ENCODE measurements at regions not wholly inside any gene's neighbourhood (a gene's known extent, or its start where the extent isn't known, plus 50 kb on each side); places are given as distances from the start of the nearest gene placed in this dataset.

- no peak for TF ChIP-seq EZH2 (IDR thresholded peaks at IDR 0.05; ENCODE audit: borderline replicate concordance, low read depth, low read length, poor library complexity, severe bottlenecking)
- TF ChIP-seq, protein P1, sequence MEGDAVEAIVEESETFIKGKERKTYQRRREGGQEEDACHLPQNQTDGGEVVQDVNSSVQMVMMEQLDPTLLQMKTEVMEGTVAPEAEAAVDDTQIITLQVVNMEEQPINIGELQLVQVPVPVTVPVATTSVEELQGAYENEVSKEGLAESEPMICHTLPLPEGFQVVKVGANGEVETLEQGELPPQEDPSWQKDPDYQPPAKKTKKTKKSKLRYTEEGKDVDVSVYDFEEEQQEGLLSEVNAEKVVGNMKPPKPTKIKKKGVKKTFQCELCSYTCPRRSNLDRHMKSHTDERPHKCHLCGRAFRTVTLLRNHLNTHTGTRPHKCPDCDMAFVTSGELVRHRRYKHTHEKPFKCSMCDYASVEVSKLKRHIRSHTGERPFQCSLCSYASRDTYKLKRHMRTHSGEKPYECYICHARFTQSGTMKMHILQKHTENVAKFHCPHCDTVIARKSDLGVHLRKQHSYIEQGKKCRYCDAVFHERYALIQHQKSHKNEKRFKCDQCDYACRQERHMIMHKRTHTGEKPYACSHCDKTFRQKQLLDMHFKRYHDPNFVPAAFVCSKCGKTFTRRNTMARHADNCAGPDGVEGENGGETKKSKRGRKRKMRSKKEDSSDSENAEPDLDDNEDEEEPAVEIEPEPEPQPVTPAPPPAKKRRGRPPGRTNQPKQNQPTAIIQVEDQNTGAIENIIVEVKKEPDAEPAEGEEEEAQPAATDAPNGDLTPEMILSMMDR (conservative IDR thresholded peaks at IDR 0.05; ENCODE audit: low read depth, low read length): no peak
- CTCF ChIA-PET: no interaction called here
- Histone ChIP-seq H3K27ac (ENCODE audit: low read depth, low read length, poor library complexity, severe bottlenecking) (no peak overlapping the region), H3K4me1 (ENCODE audit: insufficient read depth, low read length, poor library complexity, severe bottlenecking) (no peaks in the 10 kb centered on the region), H3K36me3 (ENCODE audit: insufficient read depth, low read length, poor library complexity, severe bottlenecking) (no peaks in the 10 kb centered on the region), H3K27me3 (replicated peaks; ENCODE audit: insufficient read depth, low read depth, low read length, poor library complexity) (peaks cover 17% of the 10 kb centered on the region), H3K4me3 (ENCODE audit: low read depth, low read length, poor library complexity, severe bottlenecking) (no peak overlapping the region), H3K9me3 (ENCODE audit: low read depth, low read length, poor library complexity, severe bottlenecking) (no peaks in the 10 kb centered on the region)
- no TSS peak for BruUV-seq (replicated peaks)
- no peak for DNase-seq (ENCODE audit: low spot score)
- POLR2A ChIA-PET (ENCODE audit: low non-redundant PET): no interaction called here
- intact Hi-C loops (cut with micrococcal nuclease; ENCODE audit: unreplicated experiment): no loop called here
These were observed 55.2 kb downstream of the TTC32 start for GRCh38 chr2:19846567-19846966.

- H3K4me3 ChIP-seq (ENCODE audit: low read depth, low read length, poor library complexity, severe bottlenecking): no peak overlapping the region
- no TSS peak for BruUV-seq (replicated peaks)
- no peak overlapping the region for H3K27ac ChIP-seq (ENCODE audit: low read depth, low read length, poor library complexity, severe bottlenecking)
- H3K36me3 ChIP-seq (ENCODE audit: insufficient read depth, low read length, poor library complexity, severe bottlenecking): no peaks in the 10 kb centered on the region
- TF ChIP-seq, protein P1 (conservative IDR thresholded peaks at IDR 0.05; ENCODE audit: low read depth, low read length): no peak
- no peak for TF ChIP-seq EZH2 (IDR thresholded peaks at IDR 0.05; ENCODE audit: borderline replicate concordance, low read depth, low read length, poor library complexity, severe bottlenecking)
- CTCF ChIA-PET: no interaction called here
- intact Hi-C loops (cut with micrococcal nuclease; ENCODE audit: unreplicated experiment): no loop called here
- no peak for DNase-seq (ENCODE audit: low spot score)
- H3K27me3 ChIP-seq (replicated peaks; ENCODE audit: insufficient read depth, low read depth, low read length, poor library complexity): peaks cover 17% of the 10 kb centered on the region
- no peaks in the 10 kb centered on the region for H3K9me3 ChIP-seq (ENCODE audit: low read depth, low read length, poor library complexity, severe bottlenecking)
- no peaks in the 10 kb centered on the region for H3K4me1 ChIP-seq (ENCODE audit: insufficient read depth, low read length, poor library complexity, severe bottlenecking)
- POLR2A ChIA-PET (ENCODE audit: low non-redundant PET): no interaction called here
These were observed 55.8 kb downstream of the TTC32 start for GRCh38 chr2:19846030-19846429.

DNA sequence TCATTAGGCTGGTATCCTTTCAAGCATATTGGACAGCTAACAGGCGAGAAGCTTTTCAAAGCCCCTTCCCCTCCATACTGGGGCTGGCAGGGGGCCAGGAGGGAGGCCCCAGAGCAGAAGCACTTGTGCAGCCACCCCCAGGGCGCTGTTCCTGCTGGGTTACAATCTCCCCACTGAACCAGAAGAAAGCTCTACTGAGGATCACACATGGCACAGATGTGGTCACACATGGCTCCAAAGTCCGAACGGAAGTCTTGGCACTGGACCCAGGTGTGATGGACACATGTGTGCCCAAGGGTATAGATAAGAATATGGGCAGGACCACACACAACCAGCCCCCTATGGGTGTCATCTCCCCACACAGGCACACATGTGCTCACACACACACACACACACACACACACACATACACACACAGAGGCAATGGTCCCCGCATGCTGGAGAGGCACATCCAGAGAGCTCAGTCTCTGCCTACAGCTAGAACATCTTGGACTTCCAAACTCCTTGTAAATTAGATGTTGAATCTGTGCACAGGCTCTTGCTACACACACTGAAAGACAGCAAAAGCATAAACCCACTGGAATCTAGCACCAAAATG, 56.4 kb downstream of the TTC32 start:
- peaks cover 22% of the 10 kb centered on the region for H3K27me3 ChIP-seq (replicated peaks; ENCODE audit: insufficient read depth, low read depth, low read length, poor library complexity)
- CTCF ChIA-PET: no interaction called here
- intact Hi-C loops (cut with micrococcal nuclease; ENCODE audit: unreplicated experiment): no loop called here
- BruUV-seq (replicated peaks): no TSS peak
- DNase-seq (ENCODE audit: low spot score): no peak
- no peak for TF ChIP-seq EZH2 (IDR thresholded peaks at IDR 0.05; ENCODE audit: borderline replicate concordance, low read depth, low read length, poor library complexity, severe bottlenecking)
- H3K27ac ChIP-seq (ENCODE audit: low read depth, low read length, poor library complexity, severe bottlenecking): no peak overlapping the region
- no peaks in the 10 kb centered on the region for H3K4me1 ChIP-seq (ENCODE audit: insufficient read depth, low read length, poor library complexity, severe bottlenecking)
- POLR2A ChIA-PET (ENCODE audit: low non-redundant PET): no interaction called here
- H3K9me3 ChIP-seq (ENCODE audit: low read depth, low read length, poor library complexity, severe bottlenecking): no peaks in the 10 kb centered on the region
- no peak overlapping the region for H3K4me3 ChIP-seq (ENCODE audit: low read depth, low read length, poor library complexity, severe bottlenecking)
- no peaks in the 10 kb centered on the region for H3K36me3 ChIP-seq (ENCODE audit: insufficient read depth, low read length, poor library complexity, severe bottlenecking)

DNA sequence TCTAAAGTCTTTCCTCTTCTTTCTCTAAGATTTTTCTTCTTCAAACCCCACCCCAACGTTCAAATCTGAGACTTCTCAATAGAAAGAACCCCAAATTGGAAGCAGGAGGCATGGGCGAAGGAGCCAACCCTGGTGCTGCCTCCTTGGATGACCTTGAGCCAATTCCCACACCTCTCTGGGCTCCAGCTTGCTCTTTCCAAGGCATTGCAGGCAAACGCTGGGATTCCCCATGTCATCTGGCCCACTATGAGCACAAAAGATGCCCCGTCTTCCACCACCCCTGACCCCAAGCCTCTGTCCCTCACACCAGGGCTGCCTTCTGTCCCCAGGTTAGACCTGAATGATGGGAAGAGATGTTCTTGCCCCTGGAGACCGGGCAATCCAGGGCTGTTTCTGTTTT, 57.0 kb downstream of the TTC32 start:
- BruUV-seq (replicated peaks): no TSS peak
- no peak for DNase-seq (ENCODE audit: low spot score)
- peaks cover 22% of the 10 kb centered on the region for H3K27me3 ChIP-seq (replicated peaks; ENCODE audit: insufficient read depth, low read depth, low read length, poor library complexity)
- intact Hi-C loops (cut with micrococcal nuclease; ENCODE audit: unreplicated experiment): no loop called here
- H3K4me1 ChIP-seq (ENCODE audit: insufficient read depth, low read length, poor library complexity, severe bottlenecking): no peaks in the 10 kb centered on the region
- H3K36me3 ChIP-seq (ENCODE audit: insufficient read depth, low read length, poor library complexity, severe bottlenecking): no peaks in the 10 kb centered on the region
- H3K4me3 ChIP-seq (ENCODE audit: low read depth, low read length, poor library complexity, severe bottlenecking): no peak overlapping the region
- H3K27ac ChIP-seq (ENCODE audit: low read depth, low read length, poor library complexity, severe bottlenecking): no peak overlapping the region
- CTCF ChIA-PET: no interaction called here
- TF ChIP-seq EZH2 (IDR thresholded peaks at IDR 0.05; ENCODE audit: borderline replicate concordance, low read depth, low read length, poor library complexity, severe bottlenecking): no peak
- TF ChIP-seq, protein P1 (conservative IDR thresholded peaks at IDR 0.05; ENCODE audit: low read depth, low read length): no peak
- POLR2A ChIA-PET (ENCODE audit: low non-redundant PET): no interaction called here
- H3K9me3 ChIP-seq (ENCODE audit: low read depth, low read length, poor library complexity, severe bottlenecking): no peaks in the 10 kb centered on the region
